H1 (cell line): ENCODE measurements at regions not wholly inside any gene's neighbourhood (a gene's known extent, or its start where the extent isn't known, plus 50 kb on each side); places are given as distances from the start of the nearest gene placed in this dataset.

Experiments used
- CTCF ChIA-PET: fragments of 300-600 bp; sonication (Branson Sonifier 250); formaldehyde crosslinking; loops from one replicate; lab custom pipeline; 2021; ENCODE audit not compliant: partially characterized antibody; lab: Charles Lee
- POLR2A ChIA-PET: fragments of 300-600 bp; sonication (Branson Sonifier 250); formaldehyde crosslinking; loops from one replicate; lab custom pipeline; 2021; ENCODE audit warnings: inconsistent platforms; ENCODE audit not compliant: partially characterized antibody; lab: Charles Lee
- DNase-seq, 2 experiments: peaks; one replicate each; pipeline versions ENCODE4 v3.0.0 to v3.0.0-alpha.2; 2010 to 2022; ENCODE audit warnings: low spot score in 2 of 2, low read depth in 1 of 2, mixed read lengths in 1 of 2
- FAIRE-seq: peaks from 2 replicates; lab custom pipeline; 2011; peaks lifted over from hg19 to GRCh38; lab: Jason Lieb, UNC
- H2AFZ ChIP-seq: 2 replicates; pipeline ENCODE4 v1.8.1; 2012; ENCODE audit warnings: low read length, inconsistent platforms
- H2AK5ac ChIP-seq: 2 replicates; pipeline ENCODE4 v1.6.1; 2013; ENCODE audit warnings: low read depth, low read length
- H2BK120ac ChIP-seq: replicated peaks from 2 replicates; pipeline ENCODE3; 2013; ENCODE audit warnings: low read depth, low read length, inconsistent platforms
- H2BK12ac ChIP-seq: 2 replicates; pipeline ENCODE4 v1.6.1; 2013; ENCODE audit warnings: low read depth, low read length
- H2BK15ac ChIP-seq: 2 replicates; pipeline ENCODE4 v1.6.1; 2013; ENCODE audit warnings: low read length
- H2BK20ac ChIP-seq: 2 replicates; pipeline ENCODE4 v1.6.1; 2013; ENCODE audit warnings: low read length
- H2BK5ac ChIP-seq: 2 replicates; pipeline ENCODE4 v1.6.1; 2013; ENCODE audit warnings: low read depth, low read length
- H3K14ac ChIP-seq: 2 replicates; pipeline ENCODE4 v1.6.1; 2013; ENCODE audit warnings: inconsistent platforms; ENCODE audit not compliant: insufficient read length
- H3K18ac ChIP-seq: 2 replicates; pipeline ENCODE4 v1.6.1; 2013; ENCODE audit warnings: low read length; ENCODE audit errors: extremely low read depth
- H3K23ac ChIP-seq: 2 replicates; pipeline ENCODE4 v1.6.1; 2013; ENCODE audit warnings: inconsistent platforms; ENCODE audit not compliant: insufficient read length
- H3K23me2 ChIP-seq: 2 replicates; pipeline ENCODE4 v1.6.1; 2013; ENCODE audit warnings: low read depth, low read length
- H3K27ac ChIP-seq: 2 replicates; pipeline ENCODE4 v1.6.1; 2011; ENCODE audit warnings: low read depth, low read length, inconsistent platforms
- H3K27me3 ChIP-seq, 4 experiments: replicated peaks in 1 of 4; 1 replicate in 1 of 4; 2 replicates in 3 of 4; pipeline versions ENCODE4 v1.6.1 to v1.8.1; 2011 to 2013; ENCODE audit warnings: low read length in 3 of 4, mild to moderate bottlenecking in 3 of 4, inconsistent platforms in 2 of 4, mixed read lengths in 2 of 4, moderate library complexity in 1 of 4; ENCODE audit not compliant: control insufficient read depth in 3 of 4, insufficient read depth in 3 of 4; ENCODE audit errors: extremely low read depth in 1 of 4
- H3K36me3 ChIP-seq, 4 experiments: 2 replicates each; pipeline versions ENCODE4 v1.6.1 to v1.8.1; 2011 to 2013; ENCODE audit warnings: mild to moderate bottlenecking in 4 of 4, low read length in 3 of 4, moderate library complexity in 2 of 4, control low read depth in 1 of 4, inconsistent platforms in 1 of 4; ENCODE audit not compliant: insufficient read depth in 4 of 4, control insufficient read depth in 2 of 4
- H3K4ac ChIP-seq: replicated peaks from 2 replicates; pipeline ENCODE3; 2013; ENCODE audit warnings: low read length, low read depth, mixed read lengths, inconsistent platforms; ENCODE audit not compliant: insufficient read length
- H3K4me1 ChIP-seq, 4 experiments: replicated peaks in 1 of 4; 1 replicate in 1 of 4; 2 replicates in 3 of 4; pipeline versions ENCODE4 v1.6.1 to v1.8.1; 2011 to 2013; ENCODE audit warnings: low read length in 3 of 4, inconsistent platforms in 2 of 4, mixed read lengths in 1 of 4; ENCODE audit not compliant: insufficient read depth in 4 of 4, control insufficient read depth in 3 of 4
- H3K4me2 ChIP-seq, 2 experiments: 2 replicates each; pipeline versions ENCODE4 v1.6.1 to v1.8.1; 2011 to 2013; ENCODE audit warnings: low read depth in 2 of 2, low read length in 2 of 2, control low read depth in 1 of 2, inconsistent platforms in 1 of 2, mild to moderate bottlenecking in 1 of 2; ENCODE audit not compliant: insufficient read depth in 1 of 2
- H3K4me3 ChIP-seq, 4 experiments: fragments of 200-600, 300-600 bp in 1 of 4; sonication (generic), shearing (Covaris generic), sonication (Bioruptor Twin) in 1 of 4; 2 replicates each; pipeline versions ENCODE4 v1.5.1 to v1.8.1; 2011 to 2016; ENCODE audit warnings: low read length in 4 of 4, low read depth in 3 of 4, control low read depth in 2 of 4, inconsistent platforms in 2 of 4, mild to moderate bottlenecking in 2 of 4, mixed read lengths in 1 of 4, moderate library complexity in 1 of 4; ENCODE audit not compliant: insufficient read depth in 2 of 4; ENCODE audit errors: extremely low read depth in 1 of 4
- H3K56ac ChIP-seq: replicated peaks from 2 replicates; pipeline ENCODE3; 2013; ENCODE audit warnings: low read depth, mild to moderate bottlenecking, mixed read lengths, low read length, inconsistent platforms; ENCODE audit not compliant: insufficient read length
- H3K79me1 ChIP-seq: 2 replicates; pipeline ENCODE4 v1.6.1; 2013; ENCODE audit warnings: low read depth, low read length, control low read depth
- H3K79me2 ChIP-seq, 2 experiments: 2 replicates each; pipeline versions ENCODE4 v1.6.1 to v1.8.1; 2012 to 2013; ENCODE audit warnings: low read length in 2 of 2, mild to moderate bottlenecking in 2 of 2, inconsistent platforms in 1 of 2; ENCODE audit not compliant: insufficient read depth in 2 of 2, control insufficient read depth in 1 of 2
- H3K9ac ChIP-seq, 4 experiments: replicated peaks in 1 of 4; 1 replicate in 1 of 4; 2 replicates in 3 of 4; pipeline versions ENCODE4 v1.6.1 to v1.8.1; 2011 to 2013; ENCODE audit warnings: low read depth in 3 of 4, low read length in 3 of 4, control low read depth in 2 of 4, mild to moderate bottlenecking in 2 of 4, moderate library complexity in 2 of 4, inconsistent platforms in 1 of 4; ENCODE audit errors: extremely low read depth in 1 of 4
- H3K9me3 ChIP-seq, 2 experiments: 2 replicates each; pipeline versions ENCODE4 v1.6.1 to v1.8.1; 2012 to 2013; ENCODE audit warnings: mild to moderate bottlenecking in 2 of 2, moderate library complexity in 2 of 2, control low read depth in 1 of 2, inconsistent platforms in 1 of 2, low read depth in 1 of 2, low read length in 1 of 2, mixed read lengths in 1 of 2; ENCODE audit not compliant: insufficient read depth in 2 of 2
- H4K20me1 ChIP-seq, 2 experiments: replicated peaks in 1 of 2; 2 replicates each; pipeline versions ENCODE3 to v1.8.1; 2011 to 2013; ENCODE audit warnings: inconsistent platforms in 2 of 2, low read length in 2 of 2, mild to moderate bottlenecking in 1 of 2; ENCODE audit not compliant: insufficient read depth in 2 of 2, control insufficient read depth in 1 of 2
- H4K5ac ChIP-seq: 2 replicates; pipeline ENCODE4 v1.6.1; 2013; ENCODE audit warnings: low read length, low read depth, mixed read lengths, inconsistent platforms; ENCODE audit not compliant: insufficient read length
- H4K8ac ChIP-seq: 2 replicates; pipeline ENCODE4 v1.8.0; 2013; ENCODE audit warnings: mild to moderate bottlenecking, moderate library complexity, low read length, inconsistent platforms; ENCODE audit not compliant: insufficient read depth; ENCODE audit errors: extremely low read depth
- H4K91ac ChIP-seq: replicated peaks from 2 replicates; pipeline ENCODE3; 2013; ENCODE audit warnings: low read length, mixed read lengths, inconsistent platforms; ENCODE audit not compliant: insufficient read length
- BCL11A ChIP-seq, 2 experiments: IDR thresholded peaks; one replicate each; pipeline ENCODE4 v1.6.1; 2011; ENCODE audit warnings: low read depth in 2 of 2, low read length in 2 of 2, mild to moderate bottlenecking in 2 of 2
- CEBPB ChIP-seq: IDR thresholded peaks from 2 replicates; pipeline ENCODE4 v1.6.1; 2012; ENCODE audit warnings: low read depth, low read length
- CHD2 ChIP-seq: IDR thresholded peaks from 2 replicates; pipeline ENCODE4 v1.6.1; 2012; ENCODE audit warnings: low read length, improper control_type of control experiment
- EP300 ChIP-seq, 2 experiments: IDR thresholded peaks; 1 replicate in 1 of 2; 2 replicates in 1 of 2; pipeline ENCODE4 v1.6.1; 2011 to 2012; ENCODE audit warnings: low read depth in 2 of 2, low read length in 2 of 2, mild to moderate bottlenecking in 2 of 2, borderline replicate concordance in 1 of 2, inconsistent platforms in 1 of 2, moderate library complexity in 1 of 2
- JUN ChIP-seq: IDR thresholded peaks from 2 replicates; pipeline ENCODE4 v1.6.1; 2011; ENCODE audit warnings: low read depth, mild to moderate bottlenecking, improper control_type of control experiment, low read length
- KDM5A ChIP-seq: fragments of 200-600 bp; IDR thresholded peaks from 2 replicates; pipeline ENCODE4 v1.7.1; 2012; ENCODE audit warnings: mild to moderate bottlenecking, low read length, inconsistent platforms, mixed read lengths
- NRF1 ChIP-seq: IDR thresholded peaks from 2 replicates; pipeline ENCODE4 v1.6.1; 2011; ENCODE audit warnings: mild to moderate bottlenecking, low read depth, low read length, improper control_type of control experiment
- POU5F1 ChIP-seq: IDR thresholded peaks from 2 replicates; pipeline ENCODE4 v1.6.1; 2011; ENCODE audit warnings: low read depth, mild to moderate bottlenecking, low read length, moderate library complexity
- RNF2 ChIP-seq: fragments of 200-900, 300-1000 bp; sonication (generic); IDR thresholded peaks from 2 replicates; pipeline ENCODE4 v1.7.1; 2016; ENCODE audit warnings: borderline replicate concordance, low read depth, mild to moderate bottlenecking, antibody characterized with exemption, low read length; ENCODE audit not compliant: poor library complexity, severe bottlenecking; ENCODE audit errors: missing control alignments
- SIX5 ChIP-seq: IDR thresholded peaks from 2 replicates; pipeline ENCODE4 v1.6.1; 2011; ENCODE audit warnings: mild to moderate bottlenecking, low read depth, low read length
- ZNF274 ChIP-seq: IDR thresholded peaks from 2 replicates; pipeline ENCODE4 v1.7.0; 2012; ENCODE audit warnings: low read length, borderline replicate concordance; ENCODE audit errors: extremely low read depth
- WGBS, 2 experiments: shearing (Covaris generic) in 1 of 2; methylation state at CpG; one replicate each; pipeline versions ENCODE4 v1.1.6 to v1.1.7; 2013 to 2015; ENCODE audit warnings: low lambda C conversion rate in 2 of 2, mixed read lengths in 2 of 2, inconsistent platforms in 1 of 2, low coverage in 1 of 2, missing lambda C conversion rate in 1 of 2; ENCODE audit not compliant: insufficient replicate concordance in 2 of 2, insufficient coverage in 1 of 2, insufficient read length in 1 of 2; ENCODE audit errors: extremely low coverage in 1 of 2, missing lambda C conversion rate in 1 of 2; 5-methylcytosine and 5-hydroxymethylcytosine counted together
- TF ChIP-seq, protein P1 (sequence below): IDR thresholded peaks from 2 replicates; pipeline ENCODE4 v1.6.1; 2012; ENCODE audit warnings: inconsistent platforms

DNA sequence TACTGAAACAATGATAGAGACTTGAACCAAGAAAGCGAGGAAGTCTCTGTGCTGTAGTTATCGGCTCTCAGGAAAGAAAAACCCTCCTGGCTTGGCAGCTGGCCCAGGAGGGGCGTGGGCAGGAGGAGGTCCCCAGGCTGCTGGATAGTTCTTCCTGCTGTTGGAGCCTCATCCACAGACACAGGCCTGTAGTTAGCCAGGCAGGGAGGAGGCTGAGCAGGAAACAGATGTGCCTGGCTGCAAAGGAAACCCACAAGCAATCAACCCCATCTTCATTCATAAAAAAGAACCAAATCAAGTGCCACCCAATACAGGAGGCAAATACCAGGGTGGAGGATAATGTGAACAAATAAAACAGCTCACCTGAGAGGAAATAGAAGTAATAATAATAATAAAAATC lies 86.2 kb downstream of the IRS2 start:
- no peak for FAIRE-seq
- Histone ChIP-seq H3K4me2 (no peak overlapping the region), H4K8ac (no peak overlapping the region), H3K79me2 (no peaks in the 10 kb centered on the region), H3K23ac (no peak overlapping the region), H3K23me2 (no peaks in the 10 kb centered on the region), H2BK15ac (no peak overlapping the region), H3K14ac (no peak overlapping the region), H3K36me3 (no peaks in the 10 kb centered on the region), H3K79me1 (no peaks in the 10 kb centered on the region), H2BK20ac (no peak overlapping the region), H2AK5ac (no peak overlapping the region), H3K27me3 (no peaks in the 10 kb centered on the region), H4K5ac (no peak overlapping the region), H4K20me1 (no peaks in the 10 kb centered on the region), H2BK5ac (no peak overlapping the region), H3K4ac (no peak overlapping the region), H2BK120ac (no peak overlapping the region), H3K4me1 (no peaks in the 10 kb centered on the region), H3K56ac (no peak overlapping the region), H3K9me3 (peaks cover 3 to 6% of the 10 kb centered on the region in 2 experiments; a peak in 2 of 4 replicates), H2BK12ac (no peak overlapping the region), H3K4me3 (no peak overlapping the region), H4K91ac (no peak overlapping the region), H3K18ac (no peak overlapping the region), H2AFZ (no peak overlapping the region), H3K9ac (no peak overlapping the region), H3K27ac (no peak overlapping the region)
- CTCF ChIA-PET = interaction anchor here (1.4 to 2.5 kb wide), 3 partner anchors 11 to 25 kb away, joined by 4 to 8 read pairs (median 6); no protein-coding TSS in a partner anchor
- DNase-seq = no peak
- WGBS, 2 experiments = 83% methylated on average over 3 of the region's 3 CpGs; no CpG with 5 or more reads in 1 of the 2 experiments
- POLR2A ChIA-PET = no interaction called here
- TF ChIP-seq JUN (no peak), EP300 (IDR thresholded peaks at IDR 0.05; ENCODE audit: borderline replicate concordance in 1 of 2, low read depth in 2 of 2, low read length in 2 of 2) (no peak), CHD2 (no peak), KDM5A (no peak), NRF1 (no peak), POU5F1 (no peak), ZNF274 (no peak), BCL11A (IDR thresholded peaks at IDR 0.05; ENCODE audit: low read depth in 2 of 2, low read length in 2 of 2) (no peak), CEBPB (no peak), RNF2 (no peak), SIX5 (no peak)
- TF ChIP-seq, protein P1, sequence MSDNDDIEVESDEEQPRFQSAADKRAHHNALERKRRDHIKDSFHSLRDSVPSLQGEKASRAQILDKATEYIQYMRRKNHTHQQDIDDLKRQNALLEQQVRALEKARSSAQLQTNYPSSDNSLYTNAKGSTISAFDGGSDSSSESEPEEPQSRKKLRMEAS = no peak
